ENCODE measurements at regions not wholly inside any gene's neighbourhood (a gene's known extent, or its start where the extent isn't known, plus 50 kb on each side); places are given as distances from the start of the nearest gene placed in this dataset.

GRCh38 chr9:31854187-31854586 is 530.3 kb upstream of the ACO1 start:
- H2AFZ ChIP-seq (ENCODE audit: low read length): no peak overlapping the region
- no peaks in the 10 kb centered on the region for H3K9me3 ChIP-seq (replicated peaks; ENCODE audit: insufficient read depth, low read length)
- no peaks in the 10 kb centered on the region for H4K20me1 ChIP-seq (ENCODE audit: insufficient read depth, low read length)
- no peak for TF ChIP-seq EZH2 (optimal IDR thresholded peaks at IDR 0.05; ENCODE audit: low read depth, low read length)
- no peak for TF ChIP-seq EZH2phosphoT487 (IDR thresholded peaks at IDR 0.05; ENCODE audit: low read length)
- TF ChIP-seq CTCF (IDR thresholded peaks at IDR 0.05; ENCODE audit: low read length): no peak
- H3K27ac ChIP-seq (ENCODE audit: low read length): no peak overlapping the region
- no peaks in the 10 kb centered on the region for H3F3A ChIP-seq (ENCODE audit: insufficient read depth, low read length)
- no peaks in the 10 kb centered on the region for H3K9me2 ChIP-seq (replicated peaks; ENCODE audit: insufficient read depth, low read length)
- DNase-seq: no peak
- peaks cover 8% of the 10 kb centered on the region for H3K4me1 ChIP-seq (ENCODE audit: low read length)
- no peaks in the 10 kb centered on the region for H3K79me2 ChIP-seq (ENCODE audit: low read length)
- H3K27me3 ChIP-seq (replicated peaks; ENCODE audit: insufficient read depth, low read length): no peaks in the 10 kb centered on the region
- no peak overlapping the region for H3K4me3 ChIP-seq (ENCODE audit: low read length)
- H3K9ac ChIP-seq (ENCODE audit: low read length): no peak overlapping the region
- H3K4me2 ChIP-seq (ENCODE audit: low read depth, low read length): no peak overlapping the region
- no peaks in the 10 kb centered on the region for H3K36me3 ChIP-seq (replicated peaks; ENCODE audit: insufficient read depth, low read length)

- H3F3A ChIP-seq (ENCODE audit: insufficient read depth, low read length): no peaks in the 10 kb centered on the region
- TF ChIP-seq CTCF (IDR thresholded peaks at IDR 0.05; ENCODE audit: low read length) (no peak), EZH2phosphoT487 (IDR thresholded peaks at IDR 0.05; ENCODE audit: low read length) (no peak), EZH2 (optimal IDR thresholded peaks at IDR 0.05; ENCODE audit: low read depth, low read length) (no peak)
- H2AFZ ChIP-seq (ENCODE audit: low read length): no peak overlapping the region
- H3K36me3 ChIP-seq (replicated peaks; ENCODE audit: insufficient read depth, low read length): no peaks in the 10 kb centered on the region
- no peak overlapping the region for H3K27ac ChIP-seq (ENCODE audit: low read length)
- H3K9me3 ChIP-seq (replicated peaks; ENCODE audit: insufficient read depth, low read length): no peaks in the 10 kb centered on the region; the same call in 1 of the 2 replicates
- H3K9ac ChIP-seq (ENCODE audit: low read length): no peak overlapping the region
- H3K79me2 ChIP-seq (ENCODE audit: low read length): no peaks in the 10 kb centered on the region
- H3K27me3 ChIP-seq (replicated peaks; ENCODE audit: insufficient read depth, low read length): no peaks in the 10 kb centered on the region
- no peak for DNase-seq
- H3K4me3 ChIP-seq (ENCODE audit: low read length): no peak overlapping the region
- H3K4me1 ChIP-seq (ENCODE audit: low read length): no peaks in the 10 kb centered on the region
- H4K20me1 ChIP-seq (ENCODE audit: insufficient read depth, low read length): no peaks in the 10 kb centered on the region
- H3K9me2 ChIP-seq (replicated peaks; ENCODE audit: insufficient read depth, low read length): no peaks in the 10 kb centered on the region
- no peak overlapping the region for H3K4me2 ChIP-seq (ENCODE audit: low read depth, low read length)
Observed at GRCh38 chr9:31868830-31869229, 515.6 kb upstream of the ACO1 start.

- Histone ChIP-seq H3K9me3 (replicated peaks; ENCODE audit: insufficient read depth, low read length) (no peaks in the 10 kb centered on the region; the same call in 1 of the 2 replicates), H3K4me2 (ENCODE audit: low read depth, low read length) (no peak overlapping the region), H3K27ac (ENCODE audit: low read length) (no peak overlapping the region), H3K4me3 (ENCODE audit: low read length) (no peak overlapping the region), H2AFZ (ENCODE audit: low read length) (no peak overlapping the region), H3K9ac (ENCODE audit: low read length) (no peak overlapping the region), H3K9me2 (replicated peaks; ENCODE audit: insufficient read depth, low read length) (no peaks in the 10 kb centered on the region), H3K4me1 (ENCODE audit: low read length) (no peaks in the 10 kb centered on the region), H3K36me3 (replicated peaks; ENCODE audit: insufficient read depth, low read length) (no peaks in the 10 kb centered on the region), H3F3A (ENCODE audit: insufficient read depth, low read length) (no peaks in the 10 kb centered on the region), H3K79me2 (ENCODE audit: low read length) (no peaks in the 10 kb centered on the region), H4K20me1 (ENCODE audit: insufficient read depth, low read length) (no peaks in the 10 kb centered on the region), H3K27me3 (replicated peaks; ENCODE audit: insufficient read depth, low read length) (no peaks in the 10 kb centered on the region)
- no peak for TF ChIP-seq EZH2 (optimal IDR thresholded peaks at IDR 0.05; ENCODE audit: low read depth, low read length)
- no peak for DNase-seq
Observed at GRCh38 chr9:31870276-31870675, 514.2 kb upstream of the ACO1 start.

GRCh38 chr9:31873722-31874121 is 510.7 kb upstream of the ACO1 start:
- H3F3A ChIP-seq (ENCODE audit: insufficient read depth, low read length): no peaks in the 10 kb centered on the region
- no peak overlapping the region for H3K4me2 ChIP-seq (ENCODE audit: low read depth, low read length)
- no peaks in the 10 kb centered on the region for H3K9me2 ChIP-seq (replicated peaks; ENCODE audit: insufficient read depth, low read length)
- H3K4me3 ChIP-seq (ENCODE audit: low read length): no peak overlapping the region
- H4K20me1 ChIP-seq (ENCODE audit: insufficient read depth, low read length): no peaks in the 10 kb centered on the region
- no peaks in the 10 kb centered on the region for H3K27me3 ChIP-seq (replicated peaks; ENCODE audit: insufficient read depth, low read length)
- H3K79me2 ChIP-seq (ENCODE audit: low read length): no peaks in the 10 kb centered on the region
- no peak overlapping the region for H2AFZ ChIP-seq (ENCODE audit: low read length)
- no peaks in the 10 kb centered on the region for H3K4me1 ChIP-seq (ENCODE audit: low read length)
- H3K36me3 ChIP-seq (replicated peaks; ENCODE audit: insufficient read depth, low read length): no peaks in the 10 kb centered on the region
- no peaks in the 10 kb centered on the region for H3K9me3 ChIP-seq (replicated peaks; ENCODE audit: insufficient read depth, low read length)
- TF ChIP-seq EZH2phosphoT487 (IDR thresholded peaks at IDR 0.05; ENCODE audit: low read length) (no peak), EZH2 (optimal IDR thresholded peaks at IDR 0.05; ENCODE audit: low read depth, low read length) (no peak), CTCF (IDR thresholded peaks at IDR 0.05; ENCODE audit: low read length) (no peak)
- no peak overlapping the region for H3K27ac ChIP-seq (ENCODE audit: low read length)
- no peak overlapping the region for H3K9ac ChIP-seq (ENCODE audit: low read length)
- DNase-seq: no peak
